ENCODE measurements at regions not wholly inside any gene's neighbourhood (a gene's known extent, or its start where the extent isn't known, plus 50 kb on each side); places are given as distances from the start of the nearest gene placed in this dataset.

DNA sequence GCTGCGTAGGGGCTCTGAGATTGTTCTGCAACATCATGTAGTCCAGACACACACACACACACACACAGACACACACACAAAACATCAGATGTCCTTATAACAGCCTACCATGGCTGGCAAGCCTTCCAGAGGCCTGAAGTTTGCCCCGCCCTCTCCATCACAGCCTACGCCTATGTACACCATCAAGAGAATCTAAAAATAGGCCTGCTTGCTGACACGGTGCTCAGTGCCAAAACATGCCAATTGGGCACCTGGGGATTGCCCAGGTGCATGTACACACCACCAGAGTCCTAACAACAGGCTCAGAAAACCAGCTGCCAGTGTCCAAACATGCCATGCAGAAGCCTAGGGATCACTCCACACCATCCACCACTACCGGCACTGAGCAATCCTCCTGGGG, 391.7 kb upstream of the SPTLC3 start:
- TF ChIP-seq, protein P1, sequence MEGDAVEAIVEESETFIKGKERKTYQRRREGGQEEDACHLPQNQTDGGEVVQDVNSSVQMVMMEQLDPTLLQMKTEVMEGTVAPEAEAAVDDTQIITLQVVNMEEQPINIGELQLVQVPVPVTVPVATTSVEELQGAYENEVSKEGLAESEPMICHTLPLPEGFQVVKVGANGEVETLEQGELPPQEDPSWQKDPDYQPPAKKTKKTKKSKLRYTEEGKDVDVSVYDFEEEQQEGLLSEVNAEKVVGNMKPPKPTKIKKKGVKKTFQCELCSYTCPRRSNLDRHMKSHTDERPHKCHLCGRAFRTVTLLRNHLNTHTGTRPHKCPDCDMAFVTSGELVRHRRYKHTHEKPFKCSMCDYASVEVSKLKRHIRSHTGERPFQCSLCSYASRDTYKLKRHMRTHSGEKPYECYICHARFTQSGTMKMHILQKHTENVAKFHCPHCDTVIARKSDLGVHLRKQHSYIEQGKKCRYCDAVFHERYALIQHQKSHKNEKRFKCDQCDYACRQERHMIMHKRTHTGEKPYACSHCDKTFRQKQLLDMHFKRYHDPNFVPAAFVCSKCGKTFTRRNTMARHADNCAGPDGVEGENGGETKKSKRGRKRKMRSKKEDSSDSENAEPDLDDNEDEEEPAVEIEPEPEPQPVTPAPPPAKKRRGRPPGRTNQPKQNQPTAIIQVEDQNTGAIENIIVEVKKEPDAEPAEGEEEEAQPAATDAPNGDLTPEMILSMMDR (conservative IDR thresholded peaks at IDR 0.05; ENCODE audit: low read depth, low read length) = no peak
- no peak for TF ChIP-seq EZH2 (IDR thresholded peaks at IDR 0.05; ENCODE audit: low read length, unreplicated experiment)

Measured in PC-3 (cell line).